Limb (tissue), 2 donors: ENCODE measurements at regions not wholly inside any gene's neighbourhood (a gene's known extent, or its start where the extent isn't known, plus 50 kb on each side); places are given as distances from the start of the nearest gene placed in this dataset.
A peak's percentile ranks its signal among the peaks of the same experiment; 100 is the strongest.

Experiments
- DNase-seq, 2 donors: peaks; one replicate each; pipeline ENCODE4 v3.0.0-alpha.2; 2016; ENCODE audit errors: extremely low spot score in 2 of 2

DNA sequence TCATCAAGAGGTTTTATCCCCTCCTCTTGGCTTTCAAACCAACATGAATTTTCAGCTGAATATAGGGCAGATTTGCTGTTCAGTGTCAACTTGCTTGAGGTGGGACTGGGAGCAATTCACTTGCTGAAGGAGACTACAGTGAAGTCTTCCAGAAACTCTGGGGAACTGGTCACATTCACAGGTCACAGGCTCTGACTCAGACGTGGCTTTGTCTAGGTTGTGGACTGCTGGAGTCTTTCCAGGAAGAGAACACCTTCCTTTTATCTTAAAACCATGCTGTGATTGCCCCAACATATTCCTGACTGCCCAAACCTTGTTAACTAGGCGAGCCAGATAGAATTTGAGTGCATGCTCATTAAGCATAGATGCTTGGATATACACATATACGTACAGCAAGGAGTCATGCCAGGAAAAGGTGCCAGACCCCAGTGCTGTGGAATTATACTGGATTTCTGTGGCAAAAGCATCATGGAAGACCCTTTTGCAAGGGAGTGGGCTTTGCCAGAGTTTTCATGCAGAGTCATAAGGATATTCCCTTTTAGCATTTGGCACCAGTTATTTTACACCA, 399.1 kb upstream of the TBL1XR1 start:
- DNase-seq: peak in 1 of 2 donors; percentile 58

DNA sequence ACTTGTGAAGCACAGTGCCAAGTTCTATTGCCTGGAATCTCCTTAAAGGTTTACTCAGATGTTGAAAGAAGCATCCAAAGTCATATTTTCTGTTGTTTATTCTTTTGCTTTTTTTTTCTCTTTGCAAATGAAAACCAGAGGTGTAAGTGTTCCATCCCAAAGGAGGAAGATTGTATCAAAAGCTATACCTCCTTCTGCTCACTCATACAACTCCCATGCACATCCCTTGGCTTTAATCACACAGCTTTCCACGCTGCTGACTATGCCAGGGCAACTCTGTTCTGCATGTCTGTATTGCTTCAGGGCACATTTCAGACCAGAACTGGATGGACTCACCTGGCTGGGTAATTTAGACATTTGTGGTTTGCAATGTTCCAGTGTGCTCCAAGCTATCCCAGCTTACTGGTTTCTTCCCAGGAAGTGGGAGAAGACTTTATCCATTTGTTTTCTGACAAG, 399.6 kb upstream of the TBL1XR1 start:
- DNase-seq: no peak

DNA sequence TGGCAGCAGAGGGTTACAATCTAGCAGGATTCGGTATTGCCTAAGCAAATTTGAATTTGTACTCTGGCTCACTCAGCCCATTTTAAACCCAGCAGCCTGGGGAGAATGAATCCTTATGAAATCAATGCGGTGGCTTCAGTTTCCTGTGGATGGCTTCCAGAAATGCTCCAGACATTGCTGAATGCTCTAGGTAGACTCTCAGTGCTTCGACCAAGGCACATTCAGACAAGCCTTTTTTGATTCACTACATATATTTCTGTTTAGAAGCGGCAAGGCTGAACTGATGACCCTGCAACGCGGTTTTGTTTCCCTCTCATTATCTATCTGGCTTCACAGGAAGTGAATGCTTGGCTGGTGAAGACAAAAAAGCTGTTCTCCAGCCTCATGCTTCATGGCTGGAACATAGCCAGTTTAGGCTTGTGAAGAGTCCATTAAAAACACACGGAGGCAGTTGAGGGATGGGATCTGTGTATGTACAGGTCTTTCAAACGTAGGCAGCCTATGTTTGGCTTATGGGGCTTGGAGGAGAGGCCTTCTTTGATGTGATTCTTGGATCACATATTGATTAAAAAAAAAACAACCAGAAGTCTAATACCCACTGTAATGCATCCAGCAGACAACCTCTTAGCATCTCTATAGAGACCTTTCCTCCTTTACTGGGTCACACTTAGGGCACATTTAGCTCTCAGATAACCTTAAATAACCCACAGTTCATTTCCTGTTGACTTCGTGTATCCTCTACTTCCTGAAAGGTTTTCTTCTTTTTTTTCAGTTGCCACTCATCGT, 400.2 kb upstream of the TBL1XR1 start:
- peak; percentile 59 to 86 for DNase-seq

DNA sequence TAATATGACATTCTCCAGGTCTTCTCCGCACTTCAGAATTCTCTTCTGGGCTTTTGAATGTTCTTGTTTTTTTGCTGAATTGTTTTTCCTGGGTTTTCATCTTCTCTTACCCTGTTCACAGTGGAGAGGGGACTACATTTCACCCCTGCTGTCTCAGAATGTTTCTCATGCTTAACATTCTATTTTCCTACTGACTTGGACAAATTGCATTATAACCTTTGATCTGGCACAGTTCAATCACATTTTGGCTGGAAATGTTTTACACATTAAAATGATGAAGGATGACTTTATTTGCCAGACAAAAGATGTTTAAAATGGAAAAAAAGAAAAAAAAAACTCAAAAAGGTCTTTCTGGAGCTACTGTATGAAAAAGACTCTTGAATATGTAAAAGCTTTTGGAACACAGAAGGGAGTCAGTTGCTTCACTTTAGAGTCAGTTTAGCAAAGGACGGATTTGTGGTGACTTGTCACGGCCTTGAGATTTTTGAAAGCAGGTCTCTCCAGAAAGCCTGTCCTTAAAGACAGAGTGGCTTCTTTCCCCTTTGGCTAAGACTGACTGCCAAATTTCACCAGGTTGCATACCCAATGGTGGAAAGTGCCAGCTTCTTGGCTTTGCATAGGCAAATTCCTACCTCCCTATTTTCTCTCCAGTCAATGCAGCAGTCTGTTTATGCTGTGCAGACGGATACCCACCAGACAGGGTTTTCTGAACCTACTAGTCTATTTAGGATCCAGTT, 401.0 kb upstream of the TBL1XR1 start:
- DNase-seq: no peak

DNA sequence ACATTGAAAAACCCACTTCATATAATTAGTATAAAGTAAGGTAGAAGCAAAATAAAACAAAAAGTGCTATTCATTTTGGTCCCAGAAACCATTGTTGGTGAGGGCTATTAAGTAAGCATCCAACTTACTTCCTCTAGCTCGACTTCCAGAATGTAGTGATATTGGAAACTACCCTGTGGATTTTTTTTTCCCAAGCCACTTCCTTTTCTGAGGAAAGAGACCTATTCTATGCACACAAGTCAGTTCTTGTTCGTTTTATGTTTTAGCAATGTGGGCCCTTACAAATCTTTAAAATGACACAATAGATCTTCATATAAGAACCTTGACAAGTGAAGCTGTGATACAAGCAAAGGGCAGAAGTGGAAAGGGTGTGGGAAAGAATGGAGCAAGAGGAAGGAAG, 402.0 kb upstream of the TBL1XR1 start:
- no peak for DNase-seq

DNA sequence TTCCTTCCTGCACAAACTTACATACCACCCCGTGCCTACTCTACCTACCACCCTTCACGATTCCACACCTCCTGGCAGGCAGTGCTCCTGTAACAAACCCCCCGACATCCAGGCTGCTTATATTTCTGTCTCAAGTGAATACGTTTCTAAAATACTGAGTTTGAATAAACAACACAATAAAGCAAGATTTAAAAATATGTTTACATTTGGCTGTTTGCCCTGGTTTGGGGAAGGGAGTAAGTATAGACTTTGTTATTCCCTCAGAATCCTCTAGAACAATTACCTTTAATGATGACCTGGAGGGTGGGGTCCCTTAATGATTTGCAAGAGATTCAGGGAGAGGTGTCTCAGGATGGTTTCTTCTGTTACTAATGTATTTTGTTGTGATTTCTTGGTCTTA, 402.6 kb upstream of the TBL1XR1 start:
- no peak for DNase-seq

DNA sequence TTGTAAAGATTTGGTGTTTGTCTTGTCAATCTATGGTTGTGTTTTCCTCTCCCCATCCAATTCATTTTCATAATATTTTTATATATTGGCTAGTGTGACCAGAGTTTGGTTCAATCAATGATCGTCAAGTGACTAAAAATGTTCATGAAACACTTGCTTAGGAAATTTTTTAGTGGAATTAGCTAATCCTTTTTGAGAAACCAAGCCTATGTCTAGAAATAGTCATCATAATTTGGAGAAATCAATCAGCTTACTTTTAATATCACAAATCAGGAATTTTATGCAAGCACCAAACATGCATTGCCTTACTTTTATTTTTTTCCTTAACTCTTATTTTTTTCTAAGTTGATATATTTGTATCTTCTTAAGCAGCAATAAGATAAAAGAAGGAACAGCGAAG, 403.1 kb upstream of the TBL1XR1 start:
- no peak for DNase-seq

DNA sequence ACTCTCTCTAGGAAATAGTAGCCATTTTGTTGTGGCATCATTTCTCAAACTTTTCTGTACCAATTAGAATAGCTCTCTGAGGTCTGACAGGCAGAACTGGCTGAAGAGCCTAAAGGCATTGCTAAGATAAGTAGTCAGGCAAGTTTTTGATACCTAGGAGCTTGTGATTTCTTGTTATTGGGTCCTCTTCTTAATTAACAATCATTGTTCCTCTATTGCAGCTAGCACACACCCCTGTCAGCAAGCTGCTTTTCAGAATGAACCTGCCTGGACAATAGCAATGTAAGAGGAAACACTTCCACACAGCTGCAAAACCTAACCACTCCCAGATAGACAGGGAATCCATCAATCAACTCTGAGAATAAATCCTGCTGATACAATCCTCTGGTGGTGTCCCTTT, 403.9 kb upstream of the TBL1XR1 start:
- no peak for DNase-seq

DNA sequence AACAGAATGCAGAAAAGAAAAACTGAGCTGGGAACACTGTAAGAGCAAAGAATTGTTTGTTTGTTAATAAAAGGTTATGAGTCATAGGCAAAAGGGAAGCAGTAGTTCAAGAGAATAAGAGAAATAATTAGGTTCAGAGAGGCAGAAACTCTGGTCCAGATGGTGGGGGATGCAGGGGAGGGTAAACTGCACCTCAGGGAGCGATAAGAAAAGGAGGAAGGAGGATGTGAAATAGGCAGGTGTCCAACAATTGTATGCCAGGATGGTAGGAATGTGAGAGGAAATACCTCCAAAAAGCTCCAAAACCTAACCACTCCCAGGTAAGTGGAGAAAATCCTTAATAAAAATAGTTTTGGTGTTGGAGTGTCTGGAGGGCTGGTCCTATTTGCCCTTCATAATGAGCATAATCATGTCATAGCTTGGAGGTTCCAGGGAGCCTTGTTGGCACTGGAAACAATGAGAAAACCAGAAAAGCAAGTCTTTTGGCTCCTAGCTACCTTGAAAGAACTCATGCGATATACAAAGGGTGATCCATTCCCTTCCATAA, 405.4 kb upstream of the TBL1XR1 start:
- no peak for DNase-seq

DNA sequence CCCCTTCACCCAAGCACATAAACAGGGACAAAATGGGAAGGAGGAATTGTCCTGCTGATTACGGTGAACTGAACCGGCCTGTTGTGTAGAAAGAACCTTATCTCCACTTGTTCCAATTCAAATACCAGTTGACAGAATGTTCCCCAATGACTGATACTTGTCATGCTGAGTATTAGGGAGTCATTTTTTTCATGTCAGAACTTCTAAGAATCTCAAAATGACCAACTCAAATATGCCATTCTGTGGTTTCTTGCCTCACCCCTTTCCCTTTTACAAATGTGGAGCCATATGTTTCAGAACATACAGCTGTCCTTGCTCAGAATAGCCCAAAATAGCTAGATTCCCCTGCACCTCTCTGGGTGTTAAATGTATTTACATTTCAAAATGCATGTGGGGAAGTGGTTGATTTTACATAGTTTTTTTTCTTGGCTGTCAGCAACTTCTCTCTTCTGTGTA, 405.9 kb upstream of the TBL1XR1 start:
- DNase-seq: no peak

DNA sequence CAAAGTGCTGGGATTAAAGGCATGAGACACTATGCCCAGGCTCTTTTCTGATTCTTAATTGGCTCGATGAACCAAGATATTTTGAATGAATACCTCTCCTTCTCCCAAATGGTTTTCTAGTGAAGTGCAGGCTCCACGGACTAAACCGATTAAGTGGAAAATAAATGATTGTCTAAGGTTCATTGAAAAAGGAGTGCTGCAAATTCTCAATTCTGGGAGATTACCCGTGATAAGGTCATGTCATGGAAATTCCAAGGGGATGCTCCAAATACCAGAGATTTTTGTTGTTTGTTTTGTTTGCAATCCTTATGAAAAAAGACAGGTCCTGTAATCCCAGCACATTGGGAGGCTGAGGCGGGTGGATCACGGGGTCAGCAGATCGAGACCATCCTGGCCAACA, 406.9 kb upstream of the TBL1XR1 start:
- DNase-seq: no peak

DNA sequence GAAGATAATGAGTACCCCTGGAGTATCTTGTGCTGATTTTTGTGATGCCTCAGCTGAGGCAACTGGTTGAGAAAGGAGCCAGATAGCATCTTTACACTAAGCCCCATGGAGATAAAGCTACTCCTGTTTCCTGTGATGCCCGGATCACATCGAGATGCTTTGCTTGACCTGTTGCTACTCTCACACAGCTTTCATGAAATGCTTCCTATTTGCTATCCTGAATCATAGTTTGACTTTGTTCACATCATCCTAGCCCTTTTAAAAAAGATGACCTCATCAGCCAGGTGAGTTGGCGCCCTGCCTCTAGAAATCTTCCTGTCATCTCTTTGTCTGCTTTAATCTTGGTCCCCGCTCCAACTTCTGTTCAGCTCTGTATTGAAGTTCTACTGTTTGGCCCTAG, 409.6 kb upstream of the TBL1XR1 start:
- DNase-seq: no peak

DNA sequence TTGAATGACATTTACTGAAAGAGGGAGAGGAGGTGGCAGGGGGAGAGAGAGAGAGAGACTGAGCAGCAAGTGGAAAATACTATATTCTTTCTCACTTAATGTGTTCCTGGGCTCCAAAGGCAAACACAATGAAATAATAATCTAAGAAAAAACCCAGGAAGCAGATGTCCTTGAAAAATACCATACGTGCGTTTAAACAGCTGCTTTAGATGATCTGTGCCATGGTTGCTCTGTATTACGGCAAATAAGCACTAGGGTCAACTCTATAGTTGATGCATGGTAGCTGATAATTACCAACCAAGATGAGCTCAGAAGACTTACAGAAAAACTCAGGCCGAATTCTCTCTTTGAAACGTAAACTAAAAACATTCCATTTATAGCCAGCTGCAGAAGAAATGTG, 410.3 kb upstream of the TBL1XR1 start:
- peak in 1 of 2 donors; percentile 71 for DNase-seq

DNA sequence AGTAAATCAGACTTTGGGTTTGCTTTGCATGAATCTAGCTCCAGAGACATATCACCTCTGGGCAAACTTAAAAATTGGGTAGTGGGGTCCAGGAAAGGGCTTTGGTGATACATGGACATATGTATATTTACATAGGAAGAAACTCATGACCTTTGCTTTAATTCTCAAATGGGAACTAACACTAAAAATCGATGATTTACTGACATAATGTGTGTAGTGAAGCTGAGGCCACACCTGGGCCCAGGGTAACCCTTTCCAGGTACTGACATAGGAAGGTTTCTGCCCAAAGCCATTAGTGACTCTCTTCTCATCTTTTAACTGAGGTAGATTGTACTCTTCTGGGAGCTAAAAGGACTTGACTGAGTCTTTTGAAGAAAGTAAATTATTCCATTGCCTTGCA, 411.2 kb upstream of the TBL1XR1 start:
- DNase-seq: no peak

DNA sequence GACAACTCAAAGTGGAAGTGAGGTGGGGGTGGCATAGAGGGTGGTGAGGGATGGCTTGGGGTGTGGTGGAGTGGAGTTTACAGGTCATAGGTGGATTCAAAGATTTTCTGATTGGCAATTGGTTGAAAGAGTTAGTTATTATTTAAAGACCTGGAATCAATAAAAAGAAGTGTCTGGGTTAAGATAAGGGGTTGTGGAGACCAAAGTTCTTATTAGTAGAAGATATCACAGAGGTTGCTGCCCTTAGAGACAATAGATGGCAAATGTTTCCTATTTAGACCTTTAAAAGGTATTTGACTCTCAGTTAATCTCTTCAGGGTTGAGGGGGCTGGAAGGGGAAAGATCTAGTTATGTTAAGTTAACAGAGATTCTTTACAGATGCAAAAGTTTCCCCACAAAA, 412.3 kb upstream of the TBL1XR1 start:
- DNase-seq: no peak

DNA sequence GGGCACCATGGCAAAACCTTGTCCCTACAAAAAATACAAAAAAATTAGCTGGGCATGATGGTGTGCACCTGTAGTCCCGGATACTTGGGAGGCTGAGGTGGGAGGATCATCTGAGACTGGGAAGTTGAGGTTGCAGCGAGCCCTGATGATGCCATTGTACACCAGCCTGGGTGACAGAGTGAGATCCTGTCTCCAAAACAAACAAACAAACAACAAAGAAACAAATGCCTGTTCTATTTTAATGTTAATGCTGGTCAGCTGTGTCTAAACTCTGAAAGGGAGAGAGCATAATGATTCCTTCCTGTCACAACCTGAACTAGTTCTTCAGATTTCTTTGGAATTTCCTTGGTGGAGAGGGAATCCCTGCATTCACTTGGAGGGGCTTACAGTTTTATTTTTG, 413.0 kb upstream of the TBL1XR1 start:
- DNase-seq: no peak

DNA sequence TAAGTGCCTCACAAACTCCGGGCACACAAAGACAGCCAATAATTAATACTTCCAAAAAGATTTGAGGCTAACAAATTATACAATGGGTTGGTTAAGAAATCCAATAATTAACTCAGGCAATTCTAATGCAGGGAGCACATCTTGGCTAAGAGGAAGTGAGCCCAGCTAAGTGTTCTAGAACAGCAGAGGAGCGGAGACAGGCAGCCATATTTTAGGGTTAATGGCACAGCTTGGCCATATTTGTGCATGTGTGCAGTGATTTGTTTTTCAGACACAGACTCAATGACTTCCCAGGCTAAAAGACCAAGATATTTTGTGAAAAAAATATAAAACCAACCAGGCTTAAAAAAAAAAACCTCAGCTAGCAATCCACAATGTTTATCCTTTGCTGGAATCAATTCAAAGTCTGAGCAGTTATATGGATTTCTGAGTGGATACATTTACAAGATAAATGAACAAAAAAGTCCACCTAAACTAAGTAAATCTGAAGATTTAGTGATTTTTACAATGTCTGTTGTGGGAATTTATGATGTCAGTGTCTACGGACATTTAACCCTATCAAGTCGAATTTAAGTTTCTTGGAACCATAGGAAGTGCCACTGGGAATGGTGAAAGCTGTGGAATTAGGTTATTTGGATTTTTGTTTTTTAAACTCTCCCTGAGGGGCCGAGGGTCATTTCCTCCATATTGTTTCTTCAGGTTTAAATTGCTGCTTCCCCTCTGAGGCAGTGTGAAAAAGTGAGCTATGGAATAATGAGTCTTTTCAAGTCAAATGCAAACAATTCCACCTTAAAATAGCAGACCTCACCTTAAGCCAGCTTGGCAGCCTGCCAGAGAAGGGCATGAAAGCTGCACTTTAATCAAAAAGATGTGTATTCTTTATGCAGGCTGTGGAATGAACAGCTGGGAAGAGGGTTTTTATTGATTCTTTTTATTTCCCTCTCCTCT, 413.7 kb upstream of the TBL1XR1 start:
- DNase-seq: peak; percentile 43 to 74

DNA sequence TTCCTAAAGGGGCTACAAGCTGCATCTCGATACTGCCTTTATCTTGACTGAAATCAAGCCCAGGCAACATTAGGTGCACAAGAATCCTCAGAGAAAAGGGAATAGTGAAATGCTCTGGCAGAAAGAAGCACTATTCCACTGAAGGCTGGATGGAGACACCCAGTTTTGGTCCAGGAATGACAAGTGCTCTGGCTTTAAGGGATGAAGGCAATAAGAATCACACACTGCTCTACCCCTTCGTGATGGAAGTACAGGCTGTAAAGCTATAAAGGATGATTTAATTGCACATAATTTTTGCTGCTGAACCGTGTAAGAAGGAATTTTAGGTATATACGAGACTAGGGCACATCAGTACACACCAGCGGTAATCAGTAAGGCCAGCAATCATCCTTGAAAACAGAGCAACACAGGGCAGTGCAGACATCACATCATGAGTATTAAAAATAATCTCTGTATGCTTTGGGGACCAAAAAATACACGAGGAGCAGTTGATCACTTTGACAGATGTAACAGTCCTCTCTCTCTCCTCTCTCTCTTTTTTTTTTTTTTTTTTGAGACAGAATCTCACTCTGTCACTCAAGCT, 414.6 kb upstream of the TBL1XR1 start:
- no peak for DNase-seq

DNA sequence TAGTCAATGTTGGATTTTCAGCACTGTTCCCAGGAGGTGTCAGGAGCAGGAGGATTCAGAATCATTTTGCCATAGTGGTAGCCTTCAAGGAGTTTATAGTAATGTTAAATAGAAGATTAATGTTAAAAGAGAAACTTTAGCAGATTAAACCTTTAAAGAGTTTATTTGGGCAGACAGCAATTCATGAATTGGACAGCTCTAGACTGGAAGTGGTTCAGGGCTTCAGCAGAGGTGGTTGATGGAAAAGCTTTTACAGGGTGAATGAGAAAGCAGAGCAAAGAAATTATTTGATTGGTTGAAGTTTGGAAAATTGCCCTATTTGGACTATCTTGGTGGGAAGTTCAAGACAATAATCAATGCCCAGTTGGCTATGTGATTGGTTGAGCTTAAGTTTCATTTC, 416.6 kb upstream of the TBL1XR1 start:
- no peak for DNase-seq

DNA sequence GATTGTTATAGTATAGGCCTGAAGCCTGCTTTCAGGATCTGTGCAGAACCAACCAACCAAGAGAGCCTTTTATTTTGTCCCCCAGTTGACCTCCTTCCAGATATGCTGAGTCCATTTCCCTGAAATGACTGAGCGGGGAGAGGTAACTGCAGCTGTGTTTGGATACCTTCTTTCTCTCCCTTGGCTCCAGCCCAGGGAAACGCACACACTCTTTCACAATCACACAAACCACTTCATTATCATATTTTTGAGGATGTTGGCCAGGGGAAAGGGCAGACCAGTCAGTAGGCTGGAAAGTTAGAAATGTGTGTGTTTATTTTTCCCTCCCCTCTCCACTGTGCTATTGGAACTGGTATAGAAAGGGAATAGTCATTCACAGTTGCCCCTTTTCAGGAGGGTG, 417.7 kb upstream of the TBL1XR1 start:
- DNase-seq: peak; percentile 63
